B cell (primary cell): ENCODE measurements at regions not wholly inside any gene's neighbourhood (a gene's known extent, or its start where the extent isn't known, plus 50 kb on each side); places are given as distances from the start of the nearest gene placed in this dataset.

ENCODE experiments used
- ATAC-seq: fragments of 200-7000 bp; cut with Tn5 transposase; one replicate; pipeline ENCODE4 v1.10.0; 2021; ENCODE audit warnings: low read depth, mild to moderate bottlenecking, moderate number of reproducible peaks, moderate library complexity
- CTCF ChIA-PET: fragments of 350-600 bp; sonication (Branson Sonifier 250); formaldehyde crosslinking; loops from one replicate; lab custom pipeline; 2021; ENCODE audit warnings: antibody characterized with exemption, inconsistent platforms; lab: Charles Lee
- POLR2A ChIA-PET: fragments of 350-600 bp; sonication (Branson Sonifier 250); formaldehyde crosslinking; loops from one replicate; lab custom pipeline; 2021; ENCODE audit warnings: antibody characterized with exemption; lab: Charles Lee
- DNase-seq: peaks from one replicate; pipeline ENCODE4 v3.0.0; 2013
- H2AFZ ChIP-seq: 2 replicates; pipeline ENCODE4 v1.6.1; 2012; ENCODE audit warnings: mild to moderate bottlenecking, low read depth, low read length; ENCODE audit not compliant: insufficient read depth, poor library complexity, severe bottlenecking
- H3K27ac ChIP-seq, 2 donors: 1 replicate in 1 of 2; 2 replicates in 1 of 2; pipeline ENCODE4 v1.5.1; 2012 to 2013; ENCODE audit warnings: low read length in 2 of 2, mild to moderate bottlenecking in 2 of 2, moderate library complexity in 1 of 2
- H3K27me3 ChIP-seq, 4 experiments: fragments of 200-600 bp in 1 of 4; sonication (generic) in 1 of 4; replicated peaks in 1 of 4; 1 replicate in 2 of 4; 2 replicates in 2 of 4; pipeline versions ENCODE4 v1.6.1 to v1.7.0; 2013 to 2016; ENCODE audit warnings: low read length in 3 of 4, mild to moderate bottlenecking in 2 of 4, mixed read lengths in 1 of 4, moderate library complexity in 1 of 4; ENCODE audit not compliant: insufficient read depth in 4 of 4, control insufficient read depth in 3 of 4; ENCODE audit errors: control extremely low read depth in 1 of 4
- H3K36me3 ChIP-seq, 2 experiments: replicated peaks in 1 of 2; 1 replicate in 1 of 2; 2 replicates in 1 of 2; pipeline versions ENCODE4 v1.6.1 to v1.7.1; 2013; ENCODE audit warnings: low read length in 1 of 2; ENCODE audit not compliant: insufficient read depth in 2 of 2, control insufficient read depth in 1 of 2; ENCODE audit errors: control extremely low read depth in 1 of 2, extremely low read depth in 1 of 2
- H3K4me1 ChIP-seq, 2 donors: fragments of 200-600 bp in 1 of 2; sonication (generic) in 1 of 2; 1 replicate in 1 of 2; 2 replicates in 1 of 2; pipeline versions ENCODE4 v1.5.1 to v1.6.1; 2013 to 2017; ENCODE audit warnings: low read length in 2 of 2; ENCODE audit not compliant: control insufficient read depth in 2 of 2, insufficient read depth in 2 of 2
- H3K4me2 ChIP-seq: replicated peaks from 2 replicates; pipeline ENCODE3; 2012; ENCODE audit warnings: mild to moderate bottlenecking, low read depth, low read length; ENCODE audit not compliant: poor library complexity, severe bottlenecking
- H3K4me3 ChIP-seq, 5 experiments: fragments of 200-600 bp in 1 of 5; sonication (generic) in 1 of 5; 1 replicate in 3 of 5; 2 replicates in 2 of 5; pipeline versions ENCODE4 v1.5.1 to v1.7.0; 2011 to 2016; ENCODE audit warnings: low read length in 4 of 5, mild to moderate bottlenecking in 4 of 5, low read depth in 2 of 5, control low read depth in 1 of 5, moderate library complexity in 1 of 5; ENCODE audit not compliant: insufficient read depth in 1 of 5; ENCODE audit errors: control extremely low read depth in 1 of 5, extremely low read depth in 1 of 5
- H3K79me2 ChIP-seq: fragments of 200-600 bp; sonication (generic); one replicate; pipeline ENCODE4 v1.6.0; 2016; ENCODE audit warnings: low read length; ENCODE audit not compliant: control insufficient read depth, insufficient read depth
- H3K9ac ChIP-seq: fragments of 200-600 bp; sonication (generic); 2 replicates; pipeline ENCODE4 v1.6.1; 2017; ENCODE audit warnings: mild to moderate bottlenecking, low read length, moderate library complexity
- H3K9me3 ChIP-seq, 3 donors: one replicate each; pipeline versions ENCODE4 v1.6.1 to v1.7.1; 2013; ENCODE audit warnings: low read length in 2 of 3; ENCODE audit not compliant: control insufficient read depth in 2 of 3, insufficient read depth in 1 of 3; ENCODE audit errors: control extremely low read depth in 1 of 3
- H4K20me1 ChIP-seq: 2 replicates; pipeline ENCODE4 v1.6.0; 2012; ENCODE audit warnings: mild to moderate bottlenecking, low read length; ENCODE audit not compliant: insufficient read depth, control insufficient read depth, poor library complexity, severe bottlenecking
- H3K27ac Mint-ChIP-seq: one replicate; pipeline ENCODE4 v1.8.0; 2021; ENCODE audit warnings: mixed read lengths
- H3K27me3 Mint-ChIP-seq: one replicate; pipeline ENCODE4 v1.8.0; 2021; ENCODE audit warnings: mixed read lengths
- H3K4me1 Mint-ChIP-seq: one replicate; pipeline ENCODE4 v1.8.0; 2021; ENCODE audit warnings: mixed read lengths
- H3K4me3 Mint-ChIP-seq: one replicate; pipeline ENCODE4 v1.8.0; 2021; ENCODE audit warnings: mixed read lengths
- H3K9me3 Mint-ChIP-seq: one replicate; pipeline ENCODE4 v1.8.0; 2022; ENCODE audit warnings: mixed read lengths; ENCODE audit not compliant: insufficient read depth
- EZH2 ChIP-seq: IDR thresholded peaks from 2 replicates; pipeline ENCODE4 v1.6.1; 2012; ENCODE audit warnings: borderline replicate concordance, low read depth, mild to moderate bottlenecking, moderate library complexity, low read length; ENCODE audit not compliant: insufficient read depth, poor library complexity, severe bottlenecking
- WGBS: methylation state at CpG from one replicate; pipeline ENCODE4 v1.1.5; 2013; ENCODE audit warnings: missing lambda C conversion rate; ENCODE audit not compliant: insufficient coverage; 5-methylcytosine and 5-hydroxymethylcytosine counted together
- intact Hi-C: fragments of 100-400 bp; cut with micrococcal nuclease; formaldehyde crosslinking; loops from one replicate; pipeline ENCODE4 v1.10.0; 2022
- TF ChIP-seq, protein P1 (sequence below): fragments of 200-600 bp; IDR thresholded peaks from one replicate; pipeline ENCODE4 v1.8.0; 2022; ENCODE audit warnings: antibody characterized with exemption, mild to moderate bottlenecking

DNA sequence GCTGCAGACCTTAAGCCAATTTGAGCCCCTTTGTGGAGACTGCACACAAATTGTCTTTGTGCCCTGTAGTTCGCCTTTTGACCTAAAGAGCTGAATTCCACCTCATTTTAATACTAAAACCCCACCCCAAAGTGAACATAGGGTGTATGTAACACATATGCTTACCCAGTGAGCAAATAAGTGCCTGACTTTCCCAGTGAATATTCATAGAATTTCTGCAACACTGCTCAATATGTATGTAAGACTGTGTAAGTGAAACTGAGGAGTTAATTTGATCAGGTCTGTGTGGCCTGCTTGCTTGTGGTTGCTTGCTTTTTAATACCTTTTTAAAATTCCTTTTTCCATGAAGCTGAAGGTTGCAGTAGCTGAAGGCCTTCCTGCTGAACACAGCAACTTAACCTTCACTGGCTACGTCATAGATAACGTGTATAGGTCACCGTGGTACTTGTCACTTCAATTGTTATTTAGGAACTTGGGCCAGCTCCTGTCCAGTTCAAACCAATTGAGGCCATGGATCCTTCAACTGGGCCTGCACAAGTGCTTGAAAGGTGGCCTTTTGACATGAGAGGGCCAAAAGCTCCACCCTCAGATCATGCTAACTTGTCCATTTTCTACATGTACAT is 131.7 kb upstream of the BTBD3 start:
- Histone ChIP-seq H3K27ac (no peak overlapping the region), H3K4me3 (no peak overlapping the region), H3K4me2 (no peak overlapping the region), H4K20me1 (no peaks in the 10 kb centered on the region), H3K79me2 (no peaks in the 10 kb centered on the region), H3K27me3 (no peaks in the 10 kb centered on the region), H2AFZ (no peak overlapping the region), H3K9me3 (no peaks in the 10 kb centered on the region), H3K36me3 (no peaks in the 10 kb centered on the region), H3K4me1 (no peaks in the 10 kb centered on the region), H3K9ac (no peak overlapping the region)
- Mint-ChIP-seq H3K4me3 (no peak overlapping the region), H3K9me3 (no peaks in the 10 kb centered on the region), H3K27me3 (no peaks in the 10 kb centered on the region), H3K4me1 (no peaks in the 10 kb centered on the region), H3K27ac (no peak overlapping the region)
- DNase-seq (no peak), ATAC-seq (no peak)
- 92% methylated on average over 3 of the region's 4 CpGs for WGBS
- no peak for TF ChIP-seq EZH2
- TF ChIP-seq, protein P1, sequence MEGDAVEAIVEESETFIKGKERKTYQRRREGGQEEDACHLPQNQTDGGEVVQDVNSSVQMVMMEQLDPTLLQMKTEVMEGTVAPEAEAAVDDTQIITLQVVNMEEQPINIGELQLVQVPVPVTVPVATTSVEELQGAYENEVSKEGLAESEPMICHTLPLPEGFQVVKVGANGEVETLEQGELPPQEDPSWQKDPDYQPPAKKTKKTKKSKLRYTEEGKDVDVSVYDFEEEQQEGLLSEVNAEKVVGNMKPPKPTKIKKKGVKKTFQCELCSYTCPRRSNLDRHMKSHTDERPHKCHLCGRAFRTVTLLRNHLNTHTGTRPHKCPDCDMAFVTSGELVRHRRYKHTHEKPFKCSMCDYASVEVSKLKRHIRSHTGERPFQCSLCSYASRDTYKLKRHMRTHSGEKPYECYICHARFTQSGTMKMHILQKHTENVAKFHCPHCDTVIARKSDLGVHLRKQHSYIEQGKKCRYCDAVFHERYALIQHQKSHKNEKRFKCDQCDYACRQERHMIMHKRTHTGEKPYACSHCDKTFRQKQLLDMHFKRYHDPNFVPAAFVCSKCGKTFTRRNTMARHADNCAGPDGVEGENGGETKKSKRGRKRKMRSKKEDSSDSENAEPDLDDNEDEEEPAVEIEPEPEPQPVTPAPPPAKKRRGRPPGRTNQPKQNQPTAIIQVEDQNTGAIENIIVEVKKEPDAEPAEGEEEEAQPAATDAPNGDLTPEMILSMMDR = no peak
- intact Hi-C loops = no loop called here
- CTCF ChIA-PET = no interaction called here
- POLR2A ChIA-PET = no interaction called here

- Histone ChIP-seq H3K4me2 (no peak overlapping the region), H3K27me3 (no peaks in the 10 kb centered on the region), H4K20me1 (no peaks in the 10 kb centered on the region), H3K27ac (no peak overlapping the region), H3K4me1 (no peaks in the 10 kb centered on the region), H2AFZ (no peak overlapping the region), H3K4me3 (no peak overlapping the region), H3K9ac (no peak overlapping the region), H3K9me3 (no peaks in the 10 kb centered on the region), H3K79me2 (no peaks in the 10 kb centered on the region), H3K36me3 (no peaks in the 10 kb centered on the region)
- no peak for DNase-seq
- Mint-ChIP-seq H3K9me3 (no peaks in the 10 kb centered on the region), H3K27me3 (no peaks in the 10 kb centered on the region), H3K27ac (no peak overlapping the region), H3K4me3 (no peak overlapping the region), H3K4me1 (no peaks in the 10 kb centered on the region)
- WGBS = no CpG with 5 or more reads among the region's 1 CpG
- CTCF ChIA-PET = no interaction called here
- intact Hi-C loops = no loop called here
- ATAC-seq = no peak
- TF ChIP-seq, protein P1 = no peak
- no peak for TF ChIP-seq EZH2
- POLR2A ChIA-PET = no interaction called here
Observed at GRCh38 chr20:11790046-11790445, 127.6 kb upstream of the BTBD3 start.
